ENCODE measurements at regions not wholly inside any gene's neighbourhood (a gene's known extent, or its start where the extent isn't known, plus 50 kb on each side); places are given as distances from the start of the nearest gene placed in this dataset.

DNA sequence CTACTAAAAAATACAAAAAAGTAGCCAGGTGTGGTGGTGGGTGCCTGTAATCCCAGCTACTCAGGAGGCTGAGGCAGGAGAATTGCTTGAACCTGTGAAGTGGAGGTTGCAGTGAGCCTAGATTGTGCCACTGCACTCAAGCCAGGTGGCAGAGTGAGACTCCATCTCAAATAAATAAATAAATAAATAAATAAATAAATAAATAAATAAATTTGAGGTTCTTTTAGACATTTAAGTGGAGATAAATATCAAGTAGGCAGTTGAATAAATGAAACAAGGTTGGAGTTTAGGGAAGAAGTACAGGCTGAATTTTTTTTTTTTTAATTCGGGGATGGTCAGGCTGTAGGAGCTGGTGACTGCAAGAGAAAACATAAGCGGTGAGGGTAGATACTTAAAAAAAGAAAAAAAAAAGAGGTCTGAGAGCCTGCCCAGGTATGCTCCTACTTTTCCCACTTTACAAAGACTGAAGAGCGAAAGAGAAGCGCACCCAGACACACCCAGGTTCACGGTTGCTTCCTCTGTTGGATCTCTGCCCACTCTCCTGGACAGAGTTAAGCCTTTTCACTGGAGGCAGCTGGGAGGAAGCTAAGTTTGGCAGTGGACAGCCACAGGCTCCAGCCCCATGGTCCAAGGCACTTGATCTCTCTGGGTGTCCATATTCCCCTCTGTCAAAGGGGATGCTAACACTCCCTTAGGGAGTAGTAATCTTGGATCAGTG lies 100.9 kb upstream of the PRDM1 start:
- Histone ChIP-seq H3K36me3 (replicated peaks; ENCODE audit: low read depth, low read length) (no peaks in the 10 kb centered on the region), H2AFZ (ENCODE audit: low read depth, low read length) (no peak overlapping the region), H3K4me3 (ENCODE audit: low read length) (no peak overlapping the region), H3K27ac (ENCODE audit: low read length) (no peak overlapping the region), H3K4me1 (ENCODE audit: low read length) (peaks cover 7% of the 10 kb centered on the region), H4K20me1 (ENCODE audit: insufficient read depth, low read length) (no peaks in the 10 kb centered on the region), H3K79me2 (ENCODE audit: low read length) (no peaks in the 10 kb centered on the region), H3K4me2 (ENCODE audit: low read length) (no peak overlapping the region), H3K27me3 (ENCODE audit: low read depth, low read length) (no peaks in the 10 kb centered on the region), H3K9me3 (ENCODE audit: insufficient read depth, low read length) (no peaks in the 10 kb centered on the region), H3K9ac (ENCODE audit: low read length) (no peak overlapping the region)
- TF ChIP-seq EZH2phosphoT487 (IDR thresholded peaks at IDR 0.05; ENCODE audit: low read depth): no peak
- TF ChIP-seq, protein P1, sequence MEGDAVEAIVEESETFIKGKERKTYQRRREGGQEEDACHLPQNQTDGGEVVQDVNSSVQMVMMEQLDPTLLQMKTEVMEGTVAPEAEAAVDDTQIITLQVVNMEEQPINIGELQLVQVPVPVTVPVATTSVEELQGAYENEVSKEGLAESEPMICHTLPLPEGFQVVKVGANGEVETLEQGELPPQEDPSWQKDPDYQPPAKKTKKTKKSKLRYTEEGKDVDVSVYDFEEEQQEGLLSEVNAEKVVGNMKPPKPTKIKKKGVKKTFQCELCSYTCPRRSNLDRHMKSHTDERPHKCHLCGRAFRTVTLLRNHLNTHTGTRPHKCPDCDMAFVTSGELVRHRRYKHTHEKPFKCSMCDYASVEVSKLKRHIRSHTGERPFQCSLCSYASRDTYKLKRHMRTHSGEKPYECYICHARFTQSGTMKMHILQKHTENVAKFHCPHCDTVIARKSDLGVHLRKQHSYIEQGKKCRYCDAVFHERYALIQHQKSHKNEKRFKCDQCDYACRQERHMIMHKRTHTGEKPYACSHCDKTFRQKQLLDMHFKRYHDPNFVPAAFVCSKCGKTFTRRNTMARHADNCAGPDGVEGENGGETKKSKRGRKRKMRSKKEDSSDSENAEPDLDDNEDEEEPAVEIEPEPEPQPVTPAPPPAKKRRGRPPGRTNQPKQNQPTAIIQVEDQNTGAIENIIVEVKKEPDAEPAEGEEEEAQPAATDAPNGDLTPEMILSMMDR (IDR thresholded peaks at IDR 0.05; ENCODE audit: low read depth, low read length): no peak

DNA sequence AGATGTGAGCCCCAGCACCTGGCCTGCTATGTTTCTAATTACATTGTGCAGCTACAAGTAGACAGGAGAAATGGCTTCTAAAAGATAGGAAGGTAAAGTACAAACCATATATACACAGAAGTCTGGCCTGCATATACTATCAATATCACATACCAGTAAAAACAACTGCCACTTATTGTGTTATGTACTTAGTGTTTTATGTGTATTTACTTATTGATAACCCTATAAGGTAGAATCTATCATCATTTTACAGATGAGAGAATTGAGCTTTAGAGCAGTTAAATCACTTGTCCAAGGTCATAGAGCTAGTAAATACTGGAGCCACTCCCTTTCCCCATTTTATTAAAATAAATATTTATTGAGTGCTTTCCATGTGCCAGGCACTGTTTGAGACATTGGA lies 102.4 kb upstream of the PRDM1 start:
- Histone ChIP-seq H3K27me3 (ENCODE audit: low read depth, low read length) (no peaks in the 10 kb centered on the region), H3K27ac (ENCODE audit: low read length) (no peak overlapping the region), H3K9ac (ENCODE audit: low read length) (no peak overlapping the region)

DNA sequence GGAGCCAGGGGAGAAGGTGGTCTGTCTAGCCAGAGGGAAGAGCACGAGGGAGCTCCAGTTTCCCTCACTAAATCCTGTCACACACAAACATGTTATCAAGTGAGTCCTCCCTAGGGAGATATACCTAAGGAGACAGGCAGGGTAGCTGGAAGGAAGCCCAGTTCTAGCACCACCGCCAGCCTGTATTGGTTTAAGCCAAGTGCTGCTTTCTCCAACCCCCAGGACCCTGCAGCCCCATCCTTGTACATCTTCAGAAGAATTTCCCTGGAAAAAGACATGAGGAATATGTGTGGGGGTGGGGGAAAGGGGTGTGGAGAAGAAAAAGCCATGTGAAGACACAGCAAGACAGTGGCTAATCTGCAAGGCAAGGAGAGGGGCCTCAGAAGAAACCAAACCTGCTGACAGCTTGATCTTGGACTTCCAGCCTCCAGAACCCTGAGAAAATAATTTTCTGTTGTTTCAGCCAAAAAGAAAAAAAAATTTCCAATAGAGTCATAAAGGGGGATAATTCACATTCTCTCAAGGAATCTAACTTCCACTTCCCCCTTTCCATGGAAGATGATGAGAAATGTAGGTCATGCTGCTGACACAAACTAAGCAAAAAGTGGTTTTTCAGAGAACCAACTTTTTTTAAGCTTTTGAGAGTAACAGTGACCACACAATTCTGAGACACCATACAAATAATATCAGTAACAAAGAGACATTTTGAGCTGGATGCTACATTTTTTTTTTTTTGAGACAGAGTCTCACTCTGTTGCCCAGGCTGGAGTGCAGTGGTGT lies 103.2 kb upstream of the PRDM1 start:
- no peaks in the 10 kb centered on the region for H3K36me3 ChIP-seq (replicated peaks; ENCODE audit: low read depth, low read length)
- H3K9ac ChIP-seq (ENCODE audit: low read length): no peak overlapping the region
- TF ChIP-seq, protein P1 (IDR thresholded peaks at IDR 0.05; ENCODE audit: low read depth, low read length): no peak
- no peak for TF ChIP-seq EZH2phosphoT487 (IDR thresholded peaks at IDR 0.05; ENCODE audit: low read depth)
- H3K9me3 ChIP-seq (ENCODE audit: insufficient read depth, low read length): no peaks in the 10 kb centered on the region
- H3K4me1 ChIP-seq (ENCODE audit: low read length): peaks cover 17% of the 10 kb centered on the region
- no peak overlapping the region for H3K27ac ChIP-seq (ENCODE audit: low read length)
- H3K79me2 ChIP-seq (ENCODE audit: low read length): no peaks in the 10 kb centered on the region
- no peak overlapping the region for H3K4me2 ChIP-seq (ENCODE audit: low read length)
- H2AFZ ChIP-seq (ENCODE audit: low read depth, low read length): no peak overlapping the region
- no peaks in the 10 kb centered on the region for H3K27me3 ChIP-seq (ENCODE audit: low read depth, low read length)
- no peak overlapping the region for H3K4me3 ChIP-seq (ENCODE audit: low read length)
- H4K20me1 ChIP-seq (ENCODE audit: insufficient read depth, low read length): no peaks in the 10 kb centered on the region

More for the DNA sequence above, 102.4 kb upstream of the PRDM1 start:
- Histone ChIP-seq H4K20me1 (ENCODE audit: insufficient read depth, low read length) (no peaks in the 10 kb centered on the region), H2AFZ (ENCODE audit: low read depth, low read length) (no peak overlapping the region), H3K36me3 (replicated peaks; ENCODE audit: low read depth, low read length) (no peaks in the 10 kb centered on the region), H3K4me2 (ENCODE audit: low read length) (no peak overlapping the region), H3K79me2 (ENCODE audit: low read length) (no peaks in the 10 kb centered on the region), H3K4me1 (ENCODE audit: low read length) (peaks cover 17% of the 10 kb centered on the region), H3K4me3 (ENCODE audit: low read length) (no peak overlapping the region), H3K9me3 (ENCODE audit: insufficient read depth, low read length) (no peaks in the 10 kb centered on the region)
- TF ChIP-seq, protein P1 (IDR thresholded peaks at IDR 0.05; ENCODE audit: low read depth, low read length): no peak
- no peak for TF ChIP-seq EZH2phosphoT487 (IDR thresholded peaks at IDR 0.05; ENCODE audit: low read depth)

DNA sequence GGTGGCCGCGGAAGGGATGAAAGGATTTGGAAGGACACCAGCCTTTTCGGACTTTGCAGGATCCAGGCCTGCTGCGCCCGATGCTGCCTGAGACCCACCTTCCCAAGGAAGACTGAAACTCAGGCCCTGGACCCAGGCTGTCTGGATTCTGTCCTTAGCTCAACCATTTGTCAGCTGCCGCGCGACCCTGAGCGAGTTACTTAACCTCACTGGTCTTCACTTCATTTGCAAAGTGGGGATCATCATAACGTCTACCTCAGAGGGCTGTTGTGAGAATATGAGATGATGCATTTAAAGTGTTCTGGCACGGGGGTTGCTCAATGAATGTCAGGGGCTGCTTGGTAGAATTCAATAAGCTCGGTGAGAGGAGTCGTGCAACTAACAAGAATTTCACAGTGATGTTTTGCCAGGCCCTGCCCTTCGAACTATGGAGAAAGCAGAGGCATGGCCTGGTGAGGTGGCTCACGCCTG lies 104.2 kb upstream of the PRDM1 start:
- Histone ChIP-seq H3K4me3 (ENCODE audit: low read length) (peak overlapping the region; percentile 86; the same call in 1 of the 2 replicates), H3K9ac (ENCODE audit: low read length) (no peak overlapping the region)

More for the DNA sequence above, 104.2 kb upstream of the PRDM1 start:
- Histone ChIP-seq H3K9me3 (ENCODE audit: insufficient read depth, low read length) (no peaks in the 10 kb centered on the region), H3K4me1 (ENCODE audit: low read length) (peaks cover 17% of the 10 kb centered on the region), H3K4me2 (ENCODE audit: low read length) (peak overlapping the region; percentile 66; the same call in 1 of the 2 replicates), H3K27ac (ENCODE audit: low read length) (no peak overlapping the region), H2AFZ (ENCODE audit: low read depth, low read length) (no peak overlapping the region), H4K20me1 (ENCODE audit: insufficient read depth, low read length) (no peaks in the 10 kb centered on the region), H3K27me3 (ENCODE audit: low read depth, low read length) (no peaks in the 10 kb centered on the region), H3K79me2 (ENCODE audit: low read length) (no peaks in the 10 kb centered on the region), H3K36me3 (replicated peaks; ENCODE audit: low read depth, low read length) (no peaks in the 10 kb centered on the region)
- TF ChIP-seq, protein P1 (IDR thresholded peaks at IDR 0.05; ENCODE audit: low read depth, low read length): no peak
- TF ChIP-seq EZH2phosphoT487 (IDR thresholded peaks at IDR 0.05; ENCODE audit: low read depth): no peak
